T1000 (cell line): ENCODE measurements at regions not wholly inside any gene's neighbourhood (a gene's known extent, or its start where the extent isn't known, plus 50 kb on each side); places are given as distances from the start of the nearest gene placed in this dataset.

ENCODE experiments used
- DNase-seq: peaks from one replicate; lab custom pipeline; 2025; ENCODE audit warnings: mixed read lengths; lab: John Stamatoyannopoulos, UW

- DNase-seq = no peak
These were observed 254.5 kb upstream of the ROPN1 start for GRCh38 chr3:124246376-124246775.

GRCh38 chr3:124246949-124247348 is 255.0 kb upstream of the ROPN1 start:
- no peak for DNase-seq

- peak; percentile 8 for DNase-seq
These were observed 256.6 kb upstream of the ROPN1 start for GRCh38 chr3:124248471-124249028.

- DNase-seq = no peak
These were observed 257.1 kb upstream of the ROPN1 start for GRCh38 chr3:124249038-124249437.

GRCh38 chr3:124250053-124250452 is 258.1 kb upstream of the ROPN1 start:
- DNase-seq = no peak

GRCh38 chr3:124256156-124256555 is 264.2 kb upstream of the ROPN1 start:
- no peak for DNase-seq

GRCh38 chr3:124256599-124256998 is 264.7 kb upstream of the ROPN1 start:
- DNase-seq = no peak

- DNase-seq = no peak
These were observed 265.5 kb upstream of the ROPN1 start for GRCh38 chr3:124257336-124257864.

- DNase-seq = no peak
These were observed 266.2 kb upstream of the ROPN1 start for GRCh38 chr3:124258057-124258500.

GRCh38 chr3:124260206-124260915 is 268.4 kb upstream of the ROPN1 start:
- DNase-seq = peak; percentile 52

GRCh38 chr3:124261306-124261705 is 269.4 kb upstream of the ROPN1 start:
- no peak for DNase-seq

GRCh38 chr3:124263168-124263567 is 271.2 kb upstream of the ROPN1 start:
- DNase-seq = no peak

GRCh38 chr3:124264346-124264745 is 272.4 kb upstream of the ROPN1 start:
- no peak for DNase-seq

GRCh38 chr3:124266487-124266886 is 274.6 kb upstream of the ROPN1 start:
- DNase-seq = no peak

GRCh38 chr3:124267406-124267805 is 275.5 kb upstream of the ROPN1 start:
- no peak for DNase-seq

- DNase-seq = no peak
These were observed 276.4 kb upstream of the ROPN1 start for GRCh38 chr3:124268355-124268754.

GRCh38 chr3:124269619-124270018 is 277.7 kb upstream of the ROPN1 start:
- no peak for DNase-seq

GRCh38 chr3:124272605-124273151 is 280.8 kb upstream of the ROPN1 start:
- DNase-seq = no peak

GRCh38 chr3:124273651-124274050 is 281.7 kb upstream of the ROPN1 start:
- no peak for DNase-seq

GRCh38 chr3:124274051-124274450 is 282.1 kb upstream of the ROPN1 start:
- DNase-seq = no peak

GRCh38 chr3:124275412-124275811 is 283.5 kb upstream of the ROPN1 start:
- no peak for DNase-seq

GRCh38 chr3:124276133-124276532 is 284.2 kb upstream of the ROPN1 start:
- DNase-seq = no peak

- DNase-seq = no peak
These were observed 284.7 kb upstream of the ROPN1 start for GRCh38 chr3:124276539-124277143.
